ENCODE measurements at regions not wholly inside any gene's neighbourhood (a gene's known extent, or its start where the extent isn't known, plus 50 kb on each side); places are given as distances from the start of the nearest gene placed in this dataset.

DNA sequence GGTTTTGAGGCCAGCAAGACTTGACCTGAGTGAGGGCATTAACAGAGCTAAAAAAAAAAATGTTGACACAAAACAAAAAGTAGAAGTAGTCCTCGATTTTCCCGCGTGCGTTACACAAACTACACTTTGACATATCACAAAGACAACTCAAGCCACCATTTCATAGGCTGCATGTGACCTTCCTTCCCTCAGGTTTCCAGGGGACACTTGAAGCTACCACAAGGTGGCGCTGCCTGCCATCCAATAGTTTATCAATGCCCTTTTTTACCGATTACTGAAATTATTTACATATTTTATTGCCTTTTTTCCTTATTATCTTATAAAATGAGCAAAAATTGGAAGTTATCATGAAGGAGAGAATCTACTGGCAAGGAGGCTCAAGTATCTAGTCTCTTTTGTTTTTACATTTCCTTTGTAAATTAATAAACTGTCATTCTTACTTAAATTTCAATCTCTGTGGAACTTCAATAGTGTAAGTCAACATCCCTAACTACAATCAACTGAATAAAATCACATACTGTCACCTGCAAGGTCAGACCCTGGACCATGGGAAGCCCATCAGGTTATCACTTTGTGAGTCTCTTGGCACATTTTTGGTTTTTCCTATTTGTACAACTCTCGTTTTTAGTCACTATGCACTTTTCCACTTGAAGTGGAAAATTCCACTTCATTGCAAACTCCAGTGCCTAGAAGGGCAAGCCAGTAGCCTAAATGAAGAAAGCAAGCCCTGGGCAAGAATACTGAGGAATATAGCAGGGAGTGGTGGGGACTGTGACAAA lies 84.6 kb upstream of the CPSF6 start:
- Histone ChIP-seq H3K4me1 (replicated peaks in 1 of 4; ENCODE audit: control insufficient read depth in 3 of 4, insufficient read depth in 4 of 4, low read length in 3 of 4) (peaks cover 0 to 2% (median under 1%) of the 10 kb centered on the region in 4 experiments; a peak in 1 of 7 replicates), H4K20me1 (replicated peaks in 1 of 2; ENCODE audit: control insufficient read depth in 1 of 2, insufficient read depth in 2 of 2, low read length in 2 of 2) (no peaks in the 10 kb centered on the region), H3K9ac (replicated peaks in 1 of 4; ENCODE audit: extremely low read depth in 1 of 4, low read depth in 3 of 4, low read length in 3 of 4) (no peak overlapping the region), H3K14ac (ENCODE audit: insufficient read length) (no peak overlapping the region), H3K79me1 (ENCODE audit: low read depth, low read length) (no peaks in the 10 kb centered on the region), H2BK15ac (ENCODE audit: low read length) (no peak overlapping the region), H3K27ac (ENCODE audit: low read depth, low read length) (no peak overlapping the region), H3K23ac (ENCODE audit: insufficient read length) (no peak overlapping the region), H2BK120ac (replicated peaks; ENCODE audit: low read depth, low read length) (no peak overlapping the region), H3K79me2 (ENCODE audit: control insufficient read depth in 1 of 2, insufficient read depth in 2 of 2, low read length in 2 of 2) (no peaks in the 10 kb centered on the region), H3K4me2 (ENCODE audit: insufficient read depth in 1 of 2, low read depth in 2 of 2, low read length in 2 of 2) (no peak overlapping the region), H3K56ac (replicated peaks; ENCODE audit: insufficient read length, low read depth, low read length) (no peak overlapping the region), H4K91ac (replicated peaks; ENCODE audit: insufficient read length, low read length) (no peak overlapping the region), H2AFZ (ENCODE audit: low read length) (peak overlapping the region; percentile 59), H3K27me3 (replicated peaks in 1 of 4; ENCODE audit: control insufficient read depth in 3 of 4, extremely low read depth in 1 of 4, insufficient read depth in 3 of 4, low read length in 3 of 4) (no peaks in the 10 kb centered on the region), H3K23me2 (ENCODE audit: low read depth, low read length) (no peaks in the 10 kb centered on the region), H2BK12ac (ENCODE audit: low read depth, low read length) (no peak overlapping the region), H3K9me3 (ENCODE audit: insufficient read depth in 2 of 2, low read depth in 1 of 2, low read length in 1 of 2) (no peaks in the 10 kb centered on the region), H3K4me3 (ENCODE audit: extremely low read depth in 1 of 4, insufficient read depth in 2 of 4, low read depth in 3 of 4, low read length in 4 of 4) (no peak overlapping the region), H2BK20ac (ENCODE audit: low read length) (no peak overlapping the region), H2BK5ac (ENCODE audit: low read depth, low read length) (no peak overlapping the region), H4K8ac (ENCODE audit: extremely low read depth, insufficient read depth, low read length) (no peak overlapping the region), H2AK5ac (ENCODE audit: low read depth, low read length) (no peak overlapping the region), H3K4ac (replicated peaks; ENCODE audit: insufficient read length, low read depth, low read length) (no peak overlapping the region), H3K18ac (ENCODE audit: extremely low read depth, low read length) (no peak overlapping the region), H4K5ac (ENCODE audit: insufficient read length, low read depth, low read length) (no peak overlapping the region), H3K36me3 (ENCODE audit: control insufficient read depth in 2 of 4, insufficient read depth in 4 of 4, low read length in 3 of 4) (no peaks in the 10 kb centered on the region)
- CTCF ChIA-PET (ENCODE audit: partially characterized antibody): interaction anchor here (0.5 to 7.0 kb wide), 27 partner anchors 8 to 986 kb away, joined by 3 to 90 read pairs (median 4); no protein-coding TSS in a partner anchor
- FAIRE-seq (no peak), DNase-seq (ENCODE audit: low read depth in 1 of 2, low spot score in 2 of 2) (peak; percentile 29 to 81)
- WGBS, 2 experiments (ENCODE audit: extremely low coverage in 1 of 2, insufficient coverage in 1 of 2, insufficient read length in 1 of 2, insufficient replicate concordance in 2 of 2, low coverage in 1 of 2, low lambda C conversion rate in 2 of 2, missing lambda C conversion rate in 1 of 2): 27% methylated on average over 7 of the region's 7 CpGs; no CpG with 5 or more reads in 1 of the 2 experiments
- POLR2A ChIA-PET (ENCODE audit: partially characterized antibody): interaction anchor here (0.7 to 1.9 kb wide), 5 partner anchors 85 to 535 kb away, joined by 3 to 5 read pairs (median 4); partner anchors contain the start of gene CPSF6
- TF ChIP-seq BACH1 (IDR thresholded peaks at IDR 0.05; ENCODE audit: low read length) (no peak), CBX5 (IDR thresholded peaks at IDR 0.05; ENCODE audit: low read depth, low read length) (no peak), TBP (IDR thresholded peaks at IDR 0.05; ENCODE audit: low read depth, low read length) (no peak), FOSL1 (IDR thresholded peaks at IDR 0.05; ENCODE audit: insufficient read depth, low read depth, low read length) (no peak), HDAC6 (IDR thresholded peaks at IDR 0.05; ENCODE audit: low read depth, low read length) (no peak), NANOG (IDR thresholded peaks at IDR 0.05; ENCODE audit: insufficient read depth, low read depth, low read length, poor library complexity, severe bottlenecking) (no peak), JUN (IDR thresholded peaks at IDR 0.05; ENCODE audit: low read depth, low read length) (no peak), MAFK (IDR thresholded peaks at IDR 0.05; ENCODE audit: low read depth, low read length) (no peak), BRCA1 (IDR thresholded peaks at IDR 0.05; ENCODE audit: low read depth, low read length) (no peak), RAD21 (IDR thresholded peaks at IDR 0.05 in 1 of 2, conservative IDR thresholded peaks at IDR 0.05 in 1 of 2; ENCODE audit: low read depth in 2 of 2, low read length in 2 of 2) (peak; percentile 89), KDM4A (IDR thresholded peaks at IDR 0.05; ENCODE audit: low read depth, low read length, severe bottlenecking) (no peak), EP300 (IDR thresholded peaks at IDR 0.05; ENCODE audit: borderline replicate concordance in 1 of 2, low read depth in 2 of 2, low read length in 2 of 2) (no peak)
